Brain microvascular endothelial cell (primary cell): ENCODE measurements at regions not wholly inside any gene's neighbourhood (a gene's known extent, or its start where the extent isn't known, plus 50 kb on each side); places are given as distances from the start of the nearest gene placed in this dataset.

ENCODE experiments used
- DNase-seq: peaks from one replicate; pipeline ENCODE4 v3.0.0-alpha.2; 2020
- H3K27ac ChIP-seq: fragments of 250-450 bp; sonication (Bioruptor Pico); 2 replicates; pipeline ENCODE4 v1.5.1; 2020; ENCODE audit warnings: mild to moderate bottlenecking, moderate library complexity
- H3K27me3 ChIP-seq: fragments of 250-450 bp; sonication (Bioruptor Pico); replicated peaks from 2 replicates; pipeline ENCODE4 v1.5.1; 2020; ENCODE audit warnings: mild to moderate bottlenecking
- H3K36me3 ChIP-seq: fragments of 250-450 bp; sonication (Bioruptor Pico); replicated peaks from 2 replicates; pipeline ENCODE4 v1.5.1; 2020; ENCODE audit warnings: mild to moderate bottlenecking
- H3K4me3 ChIP-seq: 2 replicates; pipeline ENCODE4 v1.5.1; 2011; ENCODE audit warnings: low read depth, mild to moderate bottlenecking, control low read depth, low read length, moderate library complexity
- CTCF ChIP-seq: IDR thresholded peaks from 2 replicates; pipeline ENCODE4 v1.5.1; 2011; ENCODE audit warnings: low read depth, mild to moderate bottlenecking, moderate library complexity, low read length, control low read depth, inconsistent platforms; ENCODE audit errors: missing control alignments
- in situ Hi-C: cut with HindIII; loops from 2 replicates; pipeline ENCODE4 v1.10.0; 2017; ENCODE audit warnings: low sequenced_read_pairs, low pct_ligation_motif_present

- no peaks in the 10 kb centered on the region for H3K36me3 ChIP-seq
- H3K27ac ChIP-seq: no peak overlapping the region
- no peak overlapping the region for H3K4me3 ChIP-seq
- no peaks in the 10 kb centered on the region for H3K27me3 ChIP-seq
- in situ Hi-C loops: no loop called here
- TF ChIP-seq CTCF: no peak
- no peak for DNase-seq
These were observed 1474.0 kb downstream of the PLA2G4A start for GRCh38 chr1:188302746-188303145.

- no peak overlapping the region for H3K4me3 ChIP-seq
- in situ Hi-C loops: no loop called here
- no peaks in the 10 kb centered on the region for H3K27me3 ChIP-seq
- TF ChIP-seq CTCF: no peak
- H3K27ac ChIP-seq: no peak overlapping the region
- no peak for DNase-seq
- no peaks in the 10 kb centered on the region for H3K36me3 ChIP-seq
These were observed 1485.9 kb downstream of the PLA2G4A start for GRCh38 chr1:188314557-188315137.

- H3K27me3 ChIP-seq: no peaks in the 10 kb centered on the region
- no peak for DNase-seq
- no peaks in the 10 kb centered on the region for H3K36me3 ChIP-seq
- no peak overlapping the region for H3K4me3 ChIP-seq
- in situ Hi-C loops: no loop called here
- no peak for TF ChIP-seq CTCF
- no peak overlapping the region for H3K27ac ChIP-seq
These were observed 1489.1 kb downstream of the PLA2G4A start for GRCh38 chr1:188317894-188318293.

GRCh38 chr1:188325211-188325610 lies 1496.5 kb downstream of the PLA2G4A start:
- TF ChIP-seq CTCF: no peak
- in situ Hi-C loops: no loop called here

GRCh38 chr1:188343914-188344313 lies 1515.2 kb downstream of the PLA2G4A start:
- no peak for DNase-seq
- no peak for TF ChIP-seq CTCF
- Histone ChIP-seq H3K27ac (no peak overlapping the region), H3K4me3 (no peak overlapping the region), H3K27me3 (no peaks in the 10 kb centered on the region), H3K36me3 (no peaks in the 10 kb centered on the region)
- in situ Hi-C loops: no loop called here

More at GRCh38 chr1:188325211-188325610, 1496.5 kb downstream of the PLA2G4A start:
- Histone ChIP-seq H3K27ac (no peak overlapping the region), H3K4me3 (no peak overlapping the region), H3K36me3 (no peaks in the 10 kb centered on the region), H3K27me3 (no peaks in the 10 kb centered on the region)
- no peak for DNase-seq

- no peaks in the 10 kb centered on the region for H3K36me3 ChIP-seq
- H3K27ac ChIP-seq: no peak overlapping the region
- TF ChIP-seq CTCF: no peak
- in situ Hi-C loops: no loop called here
- H3K27me3 ChIP-seq: no peaks in the 10 kb centered on the region
- no peak overlapping the region for H3K4me3 ChIP-seq
- DNase-seq: no peak
These were observed 1521.4 kb downstream of the PLA2G4A start for GRCh38 chr1:188350104-188350503.
